HuH-7 (cell line): ENCODE measurements at regions not wholly inside any gene's neighbourhood (a gene's known extent, or its start where the extent isn't known, plus 50 kb on each side); places are given as distances from the start of the nearest gene placed in this dataset.

Experiments
- DNase-seq: peaks from one replicate; pipeline ENCODE4 v3.0.0; 2011; ENCODE audit warnings: low spot score

- no peak for DNase-seq
Observed at GRCh38 chr5:135218790-135219568, 180.1 kb downstream of the MACROH2A1 start.

GRCh38 chr5:135218486-135218755 is 180.6 kb downstream of the MACROH2A1 start:
- no peak for DNase-seq

GRCh38 chr5:135217669-135218485 is 181.2 kb downstream of the MACROH2A1 start:
- DNase-seq: no peak

- DNase-seq: no peak
Observed at GRCh38 chr5:135216471-135217343, 182.3 kb downstream of the MACROH2A1 start.

GRCh38 chr5:135215617-135216470 is 181.8 kb upstream of the PITX1 start:
- DNase-seq: no peak

- DNase-seq: no peak
Observed at GRCh38 chr5:135214897-135215616, 181.0 kb upstream of the PITX1 start.

GRCh38 chr5:135213466-135214239 is 179.6 kb upstream of the PITX1 start:
- no peak for DNase-seq

- DNase-seq: no peak
Observed at GRCh38 chr5:135213027-135213386, 179.0 kb upstream of the PITX1 start.

GRCh38 chr5:135212361-135213026 is 178.5 kb upstream of the PITX1 start:
- DNase-seq: no peak

- no peak for DNase-seq
Observed at GRCh38 chr5:135211791-135212190, 177.8 kb upstream of the PITX1 start.

GRCh38 chr5:135211083-135211790 is 177.2 kb upstream of the PITX1 start:
- DNase-seq: no peak

GRCh38 chr5:135210286-135211055 is 176.4 kb upstream of the PITX1 start:
- DNase-seq: no peak

- DNase-seq: no peak
Observed at GRCh38 chr5:135208903-135209721, 175.1 kb upstream of the PITX1 start.

GRCh38 chr5:135208555-135208902 is 174.5 kb upstream of the PITX1 start:
- DNase-seq: no peak

- no peak for DNase-seq
Observed at GRCh38 chr5:135207866-135208265, 173.8 kb upstream of the PITX1 start.

- DNase-seq: no peak
Observed at GRCh38 chr5:135206862-135207261, 172.8 kb upstream of the PITX1 start.

- no peak for DNase-seq
Observed at GRCh38 chr5:135205632-135206349, 171.8 kb upstream of the PITX1 start.
